HG02943 (cell line): ENCODE measurements at regions not wholly inside any gene's neighbourhood (a gene's known extent, or its start where the extent isn't known, plus 50 kb on each side); places are given as distances from the start of the nearest gene placed in this dataset.

Source experiments
- ATAC-seq: cut with Tn5 transposase; IDR thresholded peaks from one replicate; pipeline ENCODE4 v1.9.1; 2021; ENCODE audit warnings: mild to moderate bottlenecking, low read depth, moderate library complexity; ENCODE audit not compliant: unreplicated experiment

DNA sequence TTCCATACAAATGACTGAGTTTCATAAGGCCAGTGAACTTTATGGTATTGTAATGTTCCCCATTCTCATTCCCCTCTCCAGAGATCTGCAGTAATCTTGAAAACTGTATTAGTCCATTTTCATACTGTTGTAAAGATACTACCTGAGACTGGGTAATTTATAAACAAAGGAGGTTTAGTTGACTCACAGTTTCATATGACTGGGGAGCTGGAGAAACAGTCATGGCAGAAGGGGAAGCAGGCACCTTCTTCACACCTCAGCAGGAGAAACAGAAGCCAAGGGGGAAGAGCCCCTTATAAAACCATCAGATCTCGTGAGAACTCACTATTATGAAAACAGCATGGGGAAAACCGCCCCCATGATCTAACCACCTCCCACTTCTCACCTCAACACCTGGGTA lies 318.7 kb upstream of the KLF12 start:
- no peak for ATAC-seq

DNA sequence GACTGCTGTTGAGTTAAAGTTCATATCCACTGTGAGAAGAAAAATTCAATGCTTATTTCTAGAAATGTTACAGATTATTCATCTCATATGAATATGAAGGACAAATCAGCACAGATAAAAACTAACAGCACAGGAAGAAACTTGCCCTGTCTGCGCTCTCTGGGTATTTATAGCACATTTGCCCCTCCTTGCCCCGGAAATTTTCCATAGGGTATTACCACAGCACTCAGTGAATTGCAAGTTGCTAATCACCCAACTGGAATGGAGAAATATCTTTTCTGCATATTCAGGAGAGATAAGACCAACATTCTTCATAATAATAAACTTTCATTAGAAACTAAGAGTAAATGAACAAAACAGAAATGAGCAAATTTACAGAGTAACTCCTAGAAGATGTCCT lies 318.0 kb upstream of the KLF12 start:
- no peak for ATAC-seq

DNA sequence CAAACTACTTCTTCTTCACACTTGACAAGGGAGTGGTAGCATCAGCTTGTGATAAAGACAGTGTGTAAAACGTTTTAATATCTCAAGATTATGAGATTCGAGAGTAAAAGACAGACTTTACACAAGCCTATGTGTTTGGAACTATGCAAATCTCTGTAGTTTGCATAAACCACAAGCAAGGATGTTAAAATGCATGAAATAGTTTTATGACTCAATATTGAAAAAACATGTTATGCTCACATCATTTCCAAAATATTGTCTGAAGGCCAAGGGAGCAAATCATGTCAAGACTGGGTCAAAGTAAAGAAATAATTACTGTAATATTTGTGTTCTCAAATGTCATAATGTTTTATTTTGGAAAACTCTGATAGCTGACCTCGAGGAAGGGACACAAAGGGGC lies 316.8 kb upstream of the KLF12 start:
- ATAC-seq, result no peak

DNA sequence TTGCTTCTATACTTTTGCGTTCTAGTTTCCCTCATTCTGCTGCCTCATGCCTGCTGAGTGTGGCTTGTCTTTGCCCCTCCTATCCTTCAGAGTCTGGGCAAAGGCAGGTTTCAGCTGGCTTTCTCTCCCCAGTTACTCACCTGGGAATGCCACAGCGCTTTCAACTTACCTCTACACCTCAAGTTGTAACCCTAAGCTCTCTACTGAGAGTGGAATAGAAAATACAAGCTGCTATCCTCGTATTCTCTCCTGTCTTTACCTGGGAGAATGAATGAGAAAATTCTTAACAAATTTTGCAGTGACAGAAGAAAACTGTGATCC lies 316.3 kb upstream of the KLF12 start:
- no peak for ATAC-seq

DNA sequence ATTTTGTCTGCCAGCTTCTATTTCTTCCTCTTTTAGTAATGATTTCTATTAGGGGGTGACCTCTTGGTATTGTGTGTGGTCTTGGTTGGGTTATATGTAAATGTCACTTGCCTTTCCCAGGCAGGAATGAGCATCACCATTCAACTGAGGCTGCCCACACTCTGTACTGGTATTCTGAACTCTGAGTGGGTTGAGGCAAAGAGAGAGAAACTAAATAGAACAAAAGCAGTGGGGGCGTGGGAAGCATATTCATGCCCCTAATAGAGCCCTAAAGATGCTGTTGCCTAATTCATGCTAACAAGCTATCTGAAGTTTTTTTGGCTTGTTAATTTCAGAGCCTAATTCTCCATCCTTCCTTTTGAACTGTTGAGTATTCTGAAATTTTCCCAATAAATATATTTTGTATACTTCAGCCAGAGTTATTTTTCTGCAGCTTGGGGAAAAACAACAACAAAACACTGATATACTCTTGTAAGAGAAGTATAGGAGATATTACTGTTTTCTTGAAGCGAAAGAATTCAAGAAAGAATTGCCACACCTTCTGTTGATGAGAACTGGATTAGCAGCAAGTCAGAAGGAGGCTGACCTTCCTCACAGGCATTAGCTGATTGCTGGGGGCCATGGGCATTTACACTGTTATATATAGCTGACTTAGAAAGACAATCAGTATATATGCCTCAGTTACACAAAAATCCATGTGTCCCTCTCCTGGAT lies 315.8 kb upstream of the KLF12 start:
- ATAC-seq, result no peak

DNA sequence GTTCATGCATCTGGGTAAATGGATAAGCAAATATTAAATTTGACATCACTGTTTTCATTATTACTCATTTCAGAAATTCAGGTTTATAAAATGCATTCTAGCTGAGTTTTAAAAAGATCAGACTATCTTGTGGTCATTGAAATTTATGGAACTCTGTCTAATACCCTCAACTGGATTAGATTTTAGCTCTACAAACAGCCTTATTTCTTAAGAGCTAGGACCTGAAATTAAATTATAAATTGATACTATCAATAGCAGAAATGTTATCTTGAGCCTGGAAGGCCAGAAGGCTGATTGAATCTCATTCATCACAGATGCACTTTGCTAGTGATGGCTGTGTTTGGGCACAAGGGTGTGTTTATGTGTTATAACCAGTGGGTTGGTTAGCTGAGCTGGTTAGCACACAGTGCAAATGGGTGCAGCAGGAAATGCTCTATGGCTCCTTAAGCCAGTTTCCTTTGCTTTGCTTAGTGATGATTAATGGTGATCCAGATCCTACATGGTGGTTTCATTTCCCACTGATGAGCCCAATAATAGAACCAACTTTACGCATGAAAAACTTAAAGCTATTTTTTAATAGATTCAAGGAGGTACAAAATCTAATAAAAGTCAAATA lies 310.8 kb upstream of the KLF12 start:
- no peak for ATAC-seq

DNA sequence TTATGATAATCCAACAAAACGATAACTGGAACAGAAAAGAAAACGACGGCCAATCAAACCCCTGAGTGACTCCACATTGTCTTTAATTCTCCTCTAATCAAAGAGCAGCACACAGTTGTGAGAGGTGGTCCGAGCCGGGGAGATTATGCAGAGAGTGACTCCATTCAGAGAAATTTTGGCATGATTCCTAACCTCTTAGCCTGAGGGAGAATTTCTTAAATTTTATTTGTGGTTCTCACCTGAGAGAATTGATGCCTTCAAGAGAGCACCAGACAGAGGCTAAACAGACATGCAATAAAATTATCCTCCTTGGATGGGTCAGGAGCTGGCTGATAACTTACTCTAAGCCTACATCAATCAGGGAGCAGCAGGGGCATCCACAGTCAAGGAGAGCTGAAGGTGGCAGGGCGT lies 310.0 kb upstream of the KLF12 start:
- no peak for ATAC-seq

DNA sequence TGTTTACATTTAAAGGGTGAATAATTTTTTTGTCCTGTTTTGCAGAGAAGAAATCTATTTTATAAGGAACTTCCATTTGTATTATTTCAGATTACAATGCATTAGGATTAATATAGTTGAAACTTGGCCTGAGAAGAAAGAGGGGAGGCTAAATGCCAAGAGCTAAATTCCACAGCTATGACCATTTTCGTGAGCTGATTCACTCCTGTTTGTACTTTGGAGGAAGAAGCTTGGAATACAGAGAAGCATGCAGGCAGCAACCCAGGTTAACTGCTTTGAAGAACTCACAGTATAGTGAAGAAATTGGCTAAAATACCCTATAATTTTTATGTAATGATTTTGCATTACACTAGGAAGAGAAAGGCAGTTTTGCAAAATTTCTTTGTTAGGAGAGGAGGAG lies 309.4 kb upstream of the KLF12 start:
- ATAC-seq, result no peak

DNA sequence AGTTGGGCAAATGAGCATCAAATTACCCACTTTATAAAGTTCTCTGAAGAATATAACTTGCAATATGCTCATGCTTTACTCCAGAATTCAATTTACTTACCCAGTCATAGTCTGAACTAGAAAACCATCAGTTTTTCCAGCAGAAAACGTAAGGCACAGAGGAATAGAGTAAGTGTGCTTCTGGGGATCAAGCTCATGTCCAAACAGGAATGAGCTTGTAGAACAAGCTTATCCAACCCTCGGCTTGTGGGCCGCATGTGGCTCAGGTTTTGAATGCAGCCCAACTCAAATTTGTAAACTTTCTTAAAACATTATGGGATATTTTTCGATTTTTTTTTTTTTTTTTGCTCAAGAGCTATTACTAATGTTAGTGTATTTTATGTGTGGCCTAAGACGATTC lies 308.5 kb upstream of the KLF12 start:
- no peak for ATAC-seq

DNA sequence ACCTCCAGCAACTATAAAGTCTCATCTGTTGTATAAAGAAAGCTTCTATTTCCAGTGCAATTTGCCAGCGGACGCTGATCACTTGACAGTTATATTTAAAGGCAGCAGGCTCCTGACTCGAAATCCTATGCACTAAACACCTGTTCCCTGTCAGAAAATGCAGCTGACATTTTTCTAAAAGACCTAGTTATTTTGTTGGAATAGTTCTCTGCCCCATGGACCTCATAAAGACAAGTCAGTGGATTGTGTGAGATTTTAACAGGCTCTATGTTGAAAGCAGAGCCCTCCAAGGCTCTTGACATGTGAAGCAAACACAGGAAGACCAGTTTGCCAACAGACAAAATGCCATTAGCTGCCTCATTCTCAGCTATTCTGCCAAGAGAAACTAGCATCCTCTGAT lies 304.7 kb upstream of the KLF12 start:
- ATAC-seq, result no peak

DNA sequence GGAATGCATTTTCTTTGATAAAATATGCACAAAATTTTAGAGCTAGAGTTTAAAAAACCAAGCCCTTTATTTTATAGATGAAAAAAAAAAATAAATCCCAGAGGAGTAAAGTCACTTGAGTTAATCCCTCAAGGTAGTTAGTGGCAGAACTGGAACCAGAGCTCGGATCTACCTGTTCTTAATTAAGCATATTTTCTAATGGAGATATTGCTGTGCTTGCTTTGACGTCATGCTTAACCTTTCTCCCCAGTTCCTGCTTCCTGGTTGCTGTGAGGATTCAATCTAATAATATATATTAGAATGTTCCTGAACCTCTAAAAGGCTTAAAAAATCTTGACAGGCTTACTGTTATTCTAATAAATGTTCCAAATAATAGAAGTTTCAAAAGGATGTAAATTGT lies 300.6 kb upstream of the KLF12 start:
- ATAC-seq, result no peak

DNA sequence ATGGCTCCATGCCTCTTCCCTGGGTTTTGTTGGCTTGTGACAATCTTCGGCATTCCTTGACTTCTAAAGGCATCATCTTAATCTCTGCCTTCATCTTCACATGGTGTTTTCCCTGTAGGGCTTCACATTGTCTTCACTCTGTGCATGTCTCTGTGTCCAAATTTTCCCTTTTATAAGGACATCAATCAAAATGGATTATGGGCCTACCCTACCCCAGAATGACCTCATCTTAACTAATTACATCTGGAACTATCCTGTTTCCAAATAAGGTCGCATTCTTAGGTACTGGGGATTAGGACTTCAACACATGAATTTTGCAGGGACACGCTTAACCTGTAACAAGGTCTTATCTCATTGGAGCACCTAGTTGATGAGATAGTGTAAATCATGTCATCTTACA lies 290.3 kb upstream of the KLF12 start:
- no peak for ATAC-seq

DNA sequence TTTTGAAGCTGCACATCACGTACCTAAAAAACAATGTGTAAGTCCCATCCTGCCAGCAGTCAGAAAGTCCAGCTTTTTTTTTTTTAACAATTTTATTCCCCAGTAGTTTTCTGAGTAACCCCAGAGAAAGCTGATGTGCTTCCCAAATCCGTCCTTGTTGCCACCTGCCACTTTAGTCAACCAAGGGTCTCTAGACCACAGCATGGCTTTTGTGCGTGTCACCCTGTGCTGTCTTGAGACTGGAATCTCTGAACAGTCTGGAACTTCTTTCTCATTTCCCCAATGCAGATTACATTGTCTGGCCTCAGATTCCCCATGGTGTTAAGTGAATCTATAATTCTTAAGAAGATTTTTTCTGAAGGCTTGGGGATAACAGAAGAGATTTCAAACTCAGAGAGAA lies 289.2 kb upstream of the KLF12 start:
- no peak for ATAC-seq

DNA sequence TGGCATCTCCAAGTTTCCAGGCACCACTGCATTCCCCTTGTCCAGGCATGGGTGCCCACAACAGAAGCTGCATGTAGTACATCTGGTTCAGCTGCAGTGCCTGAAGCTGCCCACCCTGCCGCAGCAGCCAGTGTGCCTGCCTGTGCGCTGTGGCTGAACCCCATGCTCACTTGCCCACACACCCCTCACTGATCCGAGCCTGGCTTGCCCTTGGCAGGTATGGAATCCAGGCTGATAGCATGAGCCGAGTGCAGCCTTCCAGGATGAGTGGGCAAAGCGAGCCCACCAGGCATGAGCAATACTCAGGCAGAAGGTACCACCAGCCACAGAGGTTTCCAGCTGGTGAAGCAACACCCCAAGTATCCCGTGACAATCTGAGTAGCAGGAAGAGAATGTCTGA lies 280.3 kb upstream of the KLF12 start:
- ATAC-seq, result no peak

DNA sequence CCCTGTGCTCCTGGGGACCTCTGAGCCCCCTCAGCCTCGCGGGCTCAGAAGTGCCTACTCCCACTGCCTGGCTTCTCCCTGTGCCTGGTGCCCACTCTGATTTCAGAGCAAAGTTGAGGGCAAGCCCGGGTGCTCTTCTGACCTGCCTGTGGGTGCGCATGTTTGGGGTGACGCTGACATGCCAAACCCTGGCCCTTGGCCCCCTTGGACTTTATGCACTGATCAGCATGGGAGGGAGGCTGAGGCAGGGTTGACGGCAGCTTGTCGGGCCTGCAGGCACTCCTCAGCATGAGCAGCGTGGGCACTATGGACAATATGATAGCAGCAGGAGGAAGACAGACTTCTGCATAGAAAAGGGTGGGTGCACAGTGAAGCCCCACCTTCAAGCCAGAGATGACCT lies 279.3 kb upstream of the KLF12 start:
- no peak for ATAC-seq

DNA sequence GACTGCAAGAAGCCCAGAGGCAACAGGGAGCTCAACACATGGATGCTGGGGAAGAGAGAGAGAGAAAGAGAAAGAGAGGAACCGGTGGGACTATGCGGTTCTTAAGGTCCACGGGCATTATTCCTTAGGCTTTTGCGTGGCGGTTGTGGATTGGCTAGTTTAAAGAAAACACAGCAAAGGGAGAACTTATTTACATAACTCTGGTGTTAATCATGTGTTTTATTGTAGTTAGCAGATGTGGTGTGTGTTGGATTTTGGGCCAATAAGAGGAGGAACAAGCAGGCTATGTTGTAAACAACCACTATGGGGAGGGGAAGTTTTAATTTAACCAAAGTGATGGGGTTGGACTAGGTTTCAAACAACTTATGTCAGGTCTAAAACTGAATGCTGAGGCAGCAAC lies 275.3 kb upstream of the KLF12 start:
- ATAC-seq, result no peak

DNA sequence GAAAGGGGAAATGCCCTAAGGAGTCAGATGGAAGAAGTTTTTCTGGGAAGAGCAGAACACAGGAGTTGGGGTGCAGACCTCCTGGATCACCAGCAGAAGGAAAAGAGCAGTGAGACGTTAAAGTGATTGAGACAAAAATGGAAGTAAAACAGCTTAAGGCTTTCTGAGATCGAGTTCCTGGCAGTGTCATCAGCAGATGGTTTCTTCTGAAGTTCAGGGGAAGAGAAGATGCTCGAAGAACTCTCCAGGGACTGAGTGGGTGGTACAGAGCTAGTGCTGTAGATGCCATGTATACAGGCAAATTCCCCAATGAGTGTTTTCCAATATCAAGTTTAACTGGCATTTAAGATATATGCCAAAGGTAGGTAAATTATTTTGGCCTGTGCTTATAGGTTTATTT lies 272.2 kb upstream of the KLF12 start:
- ATAC-seq, result no peak

DNA sequence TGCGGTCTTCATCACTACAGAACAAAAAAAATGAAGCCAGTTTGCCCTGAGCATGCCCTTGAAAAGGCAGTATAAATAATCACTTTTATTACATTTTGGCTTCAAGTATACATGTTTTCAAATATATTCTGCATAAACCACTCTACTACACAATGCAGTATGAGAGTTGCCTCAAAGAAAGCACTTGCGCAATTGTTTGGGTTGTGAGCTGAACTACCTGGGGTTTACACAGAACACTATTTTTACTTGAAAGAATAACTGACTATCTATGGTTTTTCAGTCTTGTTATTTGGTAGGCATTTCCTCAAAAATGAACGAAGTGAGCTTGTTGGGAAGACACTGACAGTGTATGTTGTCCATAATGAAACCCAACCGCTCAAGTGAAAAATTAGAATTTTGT lies 264.4 kb upstream of the KLF12 start:
- no peak for ATAC-seq

DNA sequence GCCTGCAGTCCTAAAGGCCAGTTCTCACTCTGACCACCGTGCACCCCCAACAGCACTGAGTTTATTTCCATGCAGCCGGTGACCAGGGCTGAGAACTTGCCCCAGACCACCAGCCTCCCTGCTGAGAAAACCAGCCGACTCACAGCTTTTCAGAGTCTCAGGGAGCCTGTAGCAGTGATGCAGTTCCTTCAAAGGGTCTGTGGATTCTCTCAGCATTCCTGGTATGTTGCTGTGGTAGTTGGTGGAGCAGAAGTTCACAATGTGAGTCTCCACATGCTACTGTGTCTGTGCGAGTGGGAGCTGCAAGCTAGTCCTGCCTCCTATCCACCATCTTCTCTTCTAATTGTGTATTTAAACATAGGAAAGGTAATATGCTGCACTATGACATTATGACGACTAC lies 254.9 kb upstream of the KLF12 start:
- no peak for ATAC-seq

DNA sequence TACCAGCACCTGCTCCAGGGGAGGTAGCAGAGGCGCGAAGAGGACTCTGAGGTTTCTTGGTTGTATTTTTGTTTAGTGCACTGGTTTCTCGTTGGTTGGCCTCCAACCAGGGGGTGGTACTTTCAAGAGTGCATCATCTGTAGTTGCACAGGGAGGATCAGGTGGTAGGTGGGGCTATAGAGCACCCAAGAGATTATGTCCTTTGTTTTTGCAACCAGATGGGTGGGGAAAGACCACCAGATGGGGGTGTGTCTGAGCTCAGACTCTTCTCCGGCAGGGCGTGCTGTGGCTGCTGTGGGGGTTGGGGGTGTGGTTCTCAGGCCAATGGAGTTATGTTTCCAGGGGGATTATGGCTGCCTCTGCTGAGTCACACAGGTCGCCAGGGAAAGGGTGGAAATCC lies 254.4 kb upstream of the KLF12 start:
- no peak for ATAC-seq

DNA sequence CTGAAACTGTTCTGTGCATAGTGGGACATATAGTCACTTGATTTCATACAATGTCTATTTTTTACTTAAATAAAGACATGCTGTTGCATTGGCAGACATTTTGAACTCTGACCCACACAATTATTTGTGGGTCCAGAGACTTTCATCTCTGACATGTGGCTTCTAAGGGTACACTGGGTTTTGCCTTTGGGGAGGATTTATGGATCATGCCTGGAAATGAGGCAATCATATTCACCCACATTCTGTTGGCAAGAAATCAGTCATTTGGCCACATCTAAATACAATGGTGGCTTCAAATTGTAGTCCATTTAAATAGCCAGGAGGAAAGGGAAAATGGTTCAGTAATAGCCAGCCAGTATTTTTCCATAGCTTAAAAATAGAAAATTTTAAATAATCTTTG lies 238.3 kb upstream of the KLF12 start:
- ATAC-seq, result no peak

DNA sequence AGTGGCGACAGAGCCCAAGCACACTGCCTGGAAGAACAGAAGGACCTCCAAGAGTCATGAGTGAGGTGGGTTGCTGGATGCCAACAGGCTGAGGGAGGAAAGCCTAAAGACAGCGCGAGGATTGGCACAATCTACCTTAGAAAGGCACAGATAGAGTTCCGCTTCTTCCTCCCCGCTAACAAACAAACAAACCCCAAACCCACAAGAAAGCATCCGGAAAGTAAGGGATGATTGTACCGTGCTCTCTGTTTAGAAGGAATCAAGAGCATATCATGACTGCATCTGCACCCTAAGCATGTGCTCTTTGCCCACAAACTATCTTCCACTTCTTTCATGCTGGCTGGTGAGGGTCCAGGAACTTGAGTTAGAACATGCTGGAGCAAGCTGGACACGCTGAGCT lies 233.0 kb upstream of the KLF12 start:
- no peak for ATAC-seq

DNA sequence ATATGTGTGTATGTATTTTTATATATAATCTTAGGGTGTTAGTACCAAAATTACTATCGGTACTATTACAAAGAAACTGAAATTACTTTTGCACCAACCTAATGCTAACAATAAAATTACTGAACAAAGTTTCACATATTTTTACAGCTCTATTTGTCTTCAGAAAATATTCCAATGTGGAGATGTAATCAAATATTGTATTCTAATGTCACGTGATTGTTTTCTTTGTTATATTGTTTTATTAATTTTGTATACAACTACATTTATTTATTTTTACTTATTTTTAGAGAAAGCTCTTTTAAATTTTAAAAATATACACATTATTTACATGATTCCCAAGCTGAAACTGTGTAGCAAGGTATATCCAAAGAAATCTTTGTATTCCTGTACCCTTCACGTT lies 227.1 kb upstream of the KLF12 start:
- ATAC-seq, result no peak
